NCI-H2029 (cell line): ENCODE measurements at regions not wholly inside any gene's neighbourhood (a gene's known extent, or its start where the extent isn't known, plus 50 kb on each side); places are given as distances from the start of the nearest gene placed in this dataset.
"Not testable (repeated sequence)": the region's sequence is repeated elsewhere in the genome, so short reads cannot be mapped to it uniquely, and the experiment has no call there.

ENCODE experiments used
- DNase-seq: peaks from one replicate; lab custom pipeline; 2025; lab: John Stamatoyannopoulos, UW

DNA sequence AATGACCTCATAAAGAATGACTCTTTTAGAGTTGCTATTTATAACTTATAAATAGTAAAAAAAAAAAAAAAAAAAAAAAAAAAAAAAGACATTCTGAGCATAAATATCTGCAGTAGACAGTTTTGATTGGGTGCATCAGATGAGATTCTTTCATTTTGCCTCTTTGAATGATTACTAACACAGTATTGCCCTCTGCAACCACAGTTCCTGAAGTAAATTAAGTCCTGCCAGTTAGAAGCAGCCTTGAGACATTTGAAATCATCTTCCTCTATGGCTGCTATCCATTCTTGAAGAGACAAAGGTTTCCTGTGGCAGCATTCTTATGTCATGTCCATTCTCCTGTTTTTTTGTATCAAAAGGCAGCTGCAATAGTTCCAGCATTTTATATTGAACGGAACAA lies 892.4 kb upstream of the MIR17HG start:
- DNase-seq: no peak

- DNase-seq: no peak
Measured at GRCh38 chr13:90455823-90456222, 891.7 kb upstream of the MIR17HG start.

DNA sequence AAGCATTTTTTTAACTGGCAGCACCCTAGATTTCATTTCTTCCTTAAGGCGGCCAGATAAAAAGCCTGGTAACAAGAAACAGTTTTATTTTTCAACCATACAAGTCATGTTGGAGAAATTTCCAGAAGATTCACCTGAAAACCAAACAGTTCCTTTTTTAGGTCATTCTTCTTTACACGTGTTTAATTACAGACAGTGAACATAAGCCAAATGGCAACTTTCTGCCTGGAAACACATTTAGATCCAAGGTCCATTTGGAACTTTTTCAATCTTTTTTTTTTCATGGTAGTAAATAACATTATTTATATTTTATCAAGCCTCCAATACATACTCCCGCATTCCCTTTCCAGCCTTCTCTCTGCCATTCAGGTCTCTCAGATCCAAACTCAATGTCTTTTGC lies 886.1 kb upstream of the MIR17HG start:
- DNase-seq: no peak

DNA sequence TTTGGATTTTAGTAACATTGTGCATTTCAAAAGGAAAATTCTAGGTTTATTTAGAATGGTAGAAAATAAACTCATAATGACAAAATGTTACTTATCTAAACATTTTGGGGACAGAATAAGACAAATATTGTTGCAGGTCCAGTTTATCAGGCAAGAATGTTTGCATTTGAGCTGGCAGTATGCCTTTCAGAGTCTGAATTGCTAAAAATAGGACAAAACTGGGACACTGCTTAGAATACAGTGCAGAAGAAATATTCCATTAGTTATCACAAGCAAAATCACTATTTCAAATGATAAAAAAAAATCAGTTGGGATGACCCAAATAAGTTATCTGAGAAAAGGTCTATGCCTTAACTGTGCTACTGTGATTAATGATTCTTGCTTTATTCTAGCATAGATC lies 870.3 kb upstream of the MIR17HG start:
- no peak for DNase-seq

- DNase-seq: no peak
Measured at GRCh38 chr13:90483906-90484305, 863.6 kb upstream of the MIR17HG start.

GRCh38 chr13:90485436-90485835 lies 862.1 kb upstream of the MIR17HG start:
- DNase-seq: no peak

- DNase-seq: no peak
Measured at GRCh38 chr13:90492872-90493271, 854.6 kb upstream of the MIR17HG start.

- DNase-seq: no peak
Measured at GRCh38 chr13:90493667-90494066, 853.8 kb upstream of the MIR17HG start.

- not testable (repeated sequence) for DNase-seq
Measured at GRCh38 chr13:90494849-90495248, 852.6 kb upstream of the MIR17HG start.

- no peak for DNase-seq
Measured at GRCh38 chr13:90498096-90498495, 849.4 kb upstream of the MIR17HG start.

- no peak for DNase-seq
Measured at GRCh38 chr13:90498816-90499215, 848.7 kb upstream of the MIR17HG start.

DNA sequence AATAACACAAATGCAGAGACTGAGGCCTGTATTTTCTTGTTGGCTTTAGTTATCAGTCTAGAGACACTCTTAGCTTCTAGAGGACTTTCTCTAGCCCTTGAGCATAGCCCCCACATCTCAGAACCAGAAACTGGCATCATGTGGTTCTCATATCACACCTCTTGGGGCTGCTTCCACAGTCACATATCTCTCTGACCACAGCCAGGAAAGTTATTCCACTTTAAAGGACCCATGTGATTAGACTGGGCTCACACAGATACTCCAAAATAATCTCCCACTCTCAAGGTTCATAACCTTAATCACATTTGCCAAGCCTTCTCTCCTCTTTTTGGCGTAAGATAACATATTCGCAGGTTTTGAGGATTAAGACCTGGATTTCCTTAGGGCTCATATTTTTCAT lies 846.9 kb upstream of the MIR17HG start:
- no peak for DNase-seq

DNA sequence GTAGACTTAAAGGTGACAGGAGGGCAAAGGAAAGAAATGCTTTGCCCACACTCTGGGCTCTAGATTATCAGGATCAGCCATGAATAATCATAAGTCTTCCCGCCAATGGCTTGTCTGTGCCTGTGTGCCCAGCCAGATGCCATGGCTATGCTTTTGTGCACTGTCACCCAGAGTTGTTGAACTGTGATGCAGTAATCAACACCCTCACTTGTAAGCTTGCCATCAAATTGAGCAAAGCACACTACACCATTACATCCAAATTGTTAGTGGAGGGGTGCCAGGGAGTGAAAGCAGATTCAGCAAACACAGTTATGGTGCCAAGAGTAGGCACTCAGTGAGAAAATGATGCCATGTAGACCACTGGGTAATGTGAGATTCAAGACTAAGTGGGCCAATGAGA lies 845.3 kb upstream of the MIR17HG start:
- no peak for DNase-seq

DNA sequence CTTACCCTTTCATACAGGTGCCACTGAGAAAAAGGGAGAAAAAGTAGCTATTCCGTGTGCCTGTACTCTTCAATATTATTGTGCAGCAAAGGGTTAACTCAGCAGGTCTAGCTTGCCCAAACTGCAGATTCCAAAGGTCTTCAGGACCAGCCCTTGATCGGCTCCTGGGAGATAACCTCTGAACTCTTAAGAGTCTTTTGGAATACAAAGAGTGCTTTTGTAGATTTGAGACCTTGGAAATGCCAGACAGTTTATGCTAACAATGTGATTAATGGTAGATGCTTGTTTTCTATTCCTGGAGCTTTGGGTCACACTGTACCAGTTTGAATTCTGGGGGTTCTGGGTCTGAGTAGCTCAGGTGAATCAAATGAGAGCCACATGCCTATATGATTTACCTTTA lies 844.7 kb upstream of the MIR17HG start:
- DNase-seq: no peak

DNA sequence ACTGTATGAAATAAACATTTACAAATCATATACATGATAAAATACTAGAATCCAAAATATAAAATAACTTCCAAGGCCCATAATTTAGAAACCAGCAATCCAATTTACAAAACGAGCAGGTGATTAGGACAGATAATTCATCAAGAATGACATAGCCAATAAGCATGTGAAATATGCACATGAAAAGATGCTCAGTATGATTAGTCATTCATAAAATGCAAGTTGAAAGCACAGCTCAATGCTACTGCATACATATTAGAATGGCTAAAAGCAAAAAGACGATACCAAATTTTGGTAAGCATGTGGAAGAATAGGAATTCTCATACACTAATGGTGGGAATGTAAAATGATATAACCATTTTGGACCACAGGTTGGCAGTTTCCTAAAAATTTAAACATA lies 837.2 kb upstream of the MIR17HG start:
- DNase-seq: no peak

DNA sequence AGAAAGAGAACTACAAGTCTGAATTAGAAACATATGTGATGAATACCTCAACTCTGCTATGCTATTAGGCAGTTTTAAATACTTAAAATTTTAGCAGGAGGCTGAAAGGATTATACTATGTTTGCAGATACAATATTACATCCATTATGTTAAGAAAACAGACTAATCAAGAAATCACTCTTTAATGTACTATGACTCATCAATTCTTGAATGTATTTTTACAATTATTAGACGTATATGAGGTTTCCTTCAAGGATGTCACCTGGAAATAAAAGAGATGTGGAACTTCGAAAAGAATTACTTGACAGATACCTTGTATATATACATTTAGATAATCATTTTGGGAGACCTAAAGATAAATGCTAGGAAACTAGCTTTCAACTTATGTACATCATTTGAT lies 835.6 kb upstream of the MIR17HG start:
- no peak for DNase-seq

GRCh38 chr13:90514712-90515111 lies 832.8 kb upstream of the MIR17HG start:
- DNase-seq: not testable (repeated sequence)

- DNase-seq: no peak
Measured at GRCh38 chr13:90518417-90518816, 829.1 kb upstream of the MIR17HG start.

DNA sequence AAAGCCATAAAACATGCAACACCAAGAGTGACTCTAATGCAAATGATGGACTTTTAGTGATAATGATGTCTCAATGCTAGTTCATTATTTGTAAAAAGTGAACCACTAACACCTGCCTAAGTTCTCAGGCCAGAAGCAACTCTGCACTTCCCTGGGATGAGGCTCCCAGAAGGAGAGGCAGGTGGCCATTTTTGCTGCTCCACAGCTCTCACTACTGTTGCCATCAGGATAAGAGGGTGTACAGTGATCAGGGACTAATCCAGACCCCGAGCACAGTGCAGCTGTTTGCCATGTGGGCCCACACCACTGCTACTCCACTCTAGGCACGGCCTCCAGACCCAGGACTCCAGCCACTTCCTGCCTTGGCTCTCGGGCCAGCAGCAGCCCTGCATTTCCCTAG lies 828.3 kb upstream of the MIR17HG start:
- no peak for DNase-seq

GRCh38 chr13:90526711-90527110 lies 820.8 kb upstream of the MIR17HG start:
- no peak for DNase-seq

DNA sequence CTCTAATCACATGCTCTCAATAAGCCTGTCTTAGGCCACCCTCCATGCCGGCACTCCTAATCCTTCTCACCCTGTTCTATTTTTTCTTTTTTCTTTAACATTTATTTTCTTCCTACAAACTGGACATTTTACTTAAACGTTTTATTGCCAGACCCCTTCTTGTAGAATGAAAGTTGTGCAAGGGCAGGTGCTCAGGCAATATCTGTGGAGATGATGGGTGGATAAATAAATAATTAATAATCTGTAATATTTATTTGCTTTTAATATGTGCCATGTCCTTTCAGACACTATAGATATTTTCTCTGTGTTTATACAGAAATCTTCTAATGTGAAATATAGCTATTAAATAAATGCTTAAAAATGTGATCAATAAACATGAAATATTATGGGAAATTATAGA lies 815.7 kb upstream of the MIR17HG start:
- no peak for DNase-seq

GRCh38 chr13:90532861-90533492 lies 814.5 kb upstream of the MIR17HG start:
- DNase-seq: no peak

GRCh38 chr13:90533866-90534265 lies 813.6 kb upstream of the MIR17HG start:
- no peak for DNase-seq

- DNase-seq: no peak
Measured at GRCh38 chr13:90534617-90535370, 812.7 kb upstream of the MIR17HG start.
